ENCODE measurements at regions not wholly inside any gene's neighbourhood (a gene's known extent, or its start where the extent isn't known, plus 50 kb on each side); places are given as distances from the start of the nearest gene placed in this dataset.

DNA sequence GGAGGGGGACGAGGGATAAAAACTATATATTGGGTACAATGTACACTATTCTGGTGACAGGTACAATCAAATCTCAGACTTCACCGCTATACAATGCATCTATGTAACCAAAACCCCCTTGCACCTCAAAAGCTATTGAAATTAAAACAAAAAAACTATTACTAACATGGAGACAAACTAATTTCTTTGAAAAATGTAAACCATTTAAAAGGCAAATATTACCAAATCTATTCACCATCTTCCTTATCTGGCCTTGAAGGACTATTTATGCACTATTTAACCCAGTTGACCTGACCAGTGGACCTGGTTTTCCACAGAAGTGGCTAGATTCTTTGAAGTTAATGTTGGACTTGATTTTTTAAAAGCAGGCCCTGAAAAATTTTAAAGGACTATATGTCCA, 212.3 kb upstream of the RPS6KA3 start:
- in situ Hi-C loops (cut with HindIII; ENCODE audit: low pct_unique_long_range_greater_than_20kb, low sequenced_read_pairs): no loop called here
- DNase-seq (ENCODE audit: low read depth, low spot score): no peak

DNA sequence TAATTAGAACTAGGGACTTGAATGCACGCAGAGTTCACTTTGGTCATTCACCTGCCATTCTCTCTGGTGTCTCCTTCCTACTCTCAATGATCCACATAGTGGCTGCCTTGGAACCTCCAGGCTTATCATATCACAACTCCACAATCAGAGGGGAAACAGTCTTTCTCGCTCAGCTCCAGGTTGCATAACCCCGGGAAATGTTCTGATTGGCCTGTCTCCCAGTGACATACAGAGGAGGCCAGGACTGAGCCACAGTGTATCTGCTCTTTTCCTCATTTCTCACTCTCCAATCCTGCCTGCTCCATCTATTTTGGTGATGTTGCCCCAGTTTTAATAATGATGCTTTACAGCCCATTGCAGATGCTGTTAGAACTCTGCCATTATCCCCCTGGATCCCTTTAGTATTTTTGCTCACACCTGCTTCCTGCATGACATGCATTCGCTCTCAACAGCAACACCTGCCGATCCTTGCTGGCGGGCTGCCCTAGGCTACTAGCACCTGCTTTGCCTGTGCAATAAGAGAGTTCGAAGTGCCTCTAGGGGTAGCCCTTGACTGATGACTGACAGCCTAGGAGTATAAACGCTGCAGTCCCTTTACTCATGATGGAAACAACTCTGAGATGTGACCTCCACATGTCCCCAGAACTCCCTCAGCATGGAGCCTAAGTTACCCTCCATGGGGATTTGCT, 211.3 kb upstream of the RPS6KA3 start:
- DNase-seq (ENCODE audit: low read depth, low spot score): no peak
- in situ Hi-C loops (cut with HindIII; ENCODE audit: low pct_unique_long_range_greater_than_20kb, low sequenced_read_pairs): no loop called here

DNA sequence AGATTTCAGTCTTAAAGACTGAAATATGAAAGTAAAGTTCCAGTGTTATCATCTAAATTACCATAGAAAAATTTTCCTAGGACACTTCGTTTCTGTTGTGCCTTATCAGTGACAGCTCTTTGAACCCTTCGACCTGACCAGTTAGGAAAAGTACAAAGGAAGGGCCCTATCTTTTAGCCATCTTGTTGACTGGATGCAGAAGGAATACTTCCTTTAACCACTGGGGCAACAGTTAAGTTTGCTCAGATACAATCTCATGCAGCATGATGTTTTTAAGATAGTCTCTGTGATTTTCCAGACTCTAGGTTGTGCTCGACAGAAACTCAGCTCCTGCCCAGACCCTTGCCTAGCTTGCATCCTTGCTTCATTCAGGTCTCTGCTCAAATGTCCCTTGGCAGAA, 210.5 kb upstream of the RPS6KA3 start:
- no peak for DNase-seq (ENCODE audit: low read depth, low spot score)
- in situ Hi-C loops (cut with HindIII; ENCODE audit: low pct_unique_long_range_greater_than_20kb, low sequenced_read_pairs): no loop called here

DNA sequence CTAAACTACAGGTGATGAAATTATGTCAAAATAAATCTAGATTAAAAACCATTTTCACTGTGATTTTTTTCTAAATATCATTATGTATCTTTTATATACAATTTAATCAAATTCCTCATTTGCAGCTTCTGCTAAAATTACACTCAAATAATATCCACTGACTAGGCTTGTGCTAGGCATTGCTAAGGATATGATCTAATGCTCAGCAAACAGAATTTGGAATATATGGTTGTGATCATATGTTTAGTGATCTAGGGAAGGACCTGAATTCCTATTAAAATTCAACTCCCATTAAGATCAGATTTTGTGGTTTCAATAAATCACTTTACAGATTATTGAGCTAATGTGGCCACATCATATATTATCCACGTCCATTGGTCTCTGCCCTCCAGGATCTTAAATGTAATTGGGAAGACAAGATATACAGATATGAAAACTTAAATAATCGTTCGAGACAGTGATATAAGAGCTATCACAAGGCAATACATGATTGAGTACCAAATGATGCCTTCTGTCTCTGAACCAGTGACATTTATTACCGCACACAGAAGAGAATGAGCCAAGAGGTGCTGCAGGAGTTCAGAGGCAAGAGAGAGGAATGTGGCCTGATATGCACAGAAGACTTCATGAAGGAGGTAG, 206.0 kb upstream of the RPS6KA3 start:
- in situ Hi-C loops (cut with HindIII; ENCODE audit: low pct_unique_long_range_greater_than_20kb, low sequenced_read_pairs): no loop called here
- DNase-seq (ENCODE audit: low read depth, low spot score): no peak

DNA sequence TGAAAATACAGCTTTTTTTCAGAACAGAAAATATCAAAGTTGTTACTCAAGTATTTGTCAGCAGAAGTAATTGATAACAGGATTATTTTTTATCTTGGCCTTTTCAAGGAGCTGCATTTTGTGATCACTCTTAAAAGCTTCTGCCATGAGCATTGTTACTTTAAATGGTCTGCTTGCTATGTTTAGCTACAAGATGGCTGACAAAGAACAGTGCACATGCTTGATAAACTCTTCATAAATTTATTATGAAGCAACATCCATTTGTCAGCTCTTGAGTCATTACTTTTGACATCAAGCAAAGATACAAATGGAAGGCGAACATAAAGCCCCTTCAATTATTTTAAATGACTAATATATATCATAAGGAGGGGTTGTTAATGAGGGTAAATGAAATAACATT, 205.4 kb upstream of the RPS6KA3 start:
- in situ Hi-C loops (cut with HindIII; ENCODE audit: low pct_unique_long_range_greater_than_20kb, low sequenced_read_pairs): no loop called here
- peak; percentile 4 for DNase-seq (ENCODE audit: low read depth, low spot score)

DNA sequence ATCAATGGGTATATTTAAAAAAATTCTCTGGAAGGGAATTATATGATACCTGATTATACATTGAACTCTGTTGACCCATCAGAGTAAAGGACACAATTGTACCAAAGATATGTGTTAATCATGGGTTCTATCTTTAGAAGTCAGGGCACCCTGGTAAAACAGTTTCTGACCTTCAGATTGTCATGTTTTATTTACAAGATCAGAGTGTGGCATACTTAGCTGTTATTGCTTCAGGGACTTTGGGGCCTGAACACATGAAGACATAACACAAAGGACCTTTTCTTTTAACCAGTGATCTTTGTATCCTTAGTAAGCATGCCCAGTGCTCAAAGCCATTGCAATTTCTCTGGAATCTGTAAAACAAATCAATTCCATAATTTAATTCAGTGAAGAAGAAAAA, 204.8 kb upstream of the RPS6KA3 start:
- in situ Hi-C loops (cut with HindIII; ENCODE audit: low pct_unique_long_range_greater_than_20kb, low sequenced_read_pairs): no loop called here
- DNase-seq (ENCODE audit: low read depth, low spot score): peak; percentile 91

DNA sequence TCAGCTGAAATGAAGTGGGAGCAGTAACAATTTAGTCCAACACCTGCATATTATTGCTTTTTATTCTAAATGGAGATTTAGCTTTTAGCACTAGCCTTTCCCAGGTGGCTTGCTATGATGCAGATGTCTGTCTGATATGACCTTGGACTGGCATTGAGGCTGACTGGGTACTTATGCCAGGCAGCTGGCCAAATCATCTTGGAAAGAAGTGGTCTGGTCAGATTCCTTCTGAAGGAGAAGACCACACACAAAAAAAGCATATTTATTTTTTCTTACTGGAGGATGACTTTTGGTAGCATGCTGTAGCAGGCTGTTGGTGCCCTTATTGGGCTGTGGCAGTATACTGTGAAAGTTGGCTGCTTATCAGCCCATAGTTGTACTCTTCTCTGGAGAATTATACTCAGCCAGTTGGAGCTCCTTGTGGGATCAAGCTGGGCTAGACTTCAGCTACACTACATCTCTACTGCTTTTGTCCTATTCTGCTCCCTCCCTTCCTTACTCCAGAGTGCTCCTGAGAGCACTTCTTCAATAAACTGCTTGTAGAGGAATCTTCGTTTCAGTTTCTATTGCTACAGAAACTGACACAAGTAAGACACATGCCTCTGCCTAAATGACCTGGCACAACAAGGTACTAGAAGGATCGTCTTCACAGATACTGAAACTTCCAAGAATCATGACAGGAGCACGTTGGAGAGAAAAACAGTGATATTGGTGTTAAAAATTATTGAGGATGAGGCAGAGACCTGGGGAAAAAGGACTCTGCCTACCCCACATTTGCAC, 196.8 kb upstream of the RPS6KA3 start:
- in situ Hi-C loops (cut with HindIII; ENCODE audit: low pct_unique_long_range_greater_than_20kb, low sequenced_read_pairs): no loop called here
- no peak for DNase-seq (ENCODE audit: low read depth, low spot score)

DNA sequence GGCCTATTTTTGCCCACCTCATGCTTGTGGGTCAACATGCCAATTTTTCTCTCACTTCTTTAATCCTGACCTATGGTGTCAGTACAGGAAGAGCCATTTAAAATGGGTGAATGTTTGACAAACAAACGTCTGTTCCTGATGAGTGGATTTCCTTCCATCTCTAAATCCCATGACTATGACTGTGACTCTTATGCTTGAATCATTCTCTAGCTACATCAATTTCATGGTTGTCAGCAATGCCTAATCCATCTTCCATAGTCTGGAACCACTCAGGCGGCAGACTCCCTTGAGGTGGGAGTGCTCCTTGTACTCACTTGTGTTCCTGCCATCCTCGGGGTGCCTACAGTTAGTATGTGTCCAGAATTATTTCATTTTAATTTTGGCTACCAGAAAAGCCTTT, 194.9 kb upstream of the RPS6KA3 start:
- in situ Hi-C loops (cut with HindIII; ENCODE audit: low pct_unique_long_range_greater_than_20kb, low sequenced_read_pairs): no loop called here
- peak; percentile 92 for DNase-seq (ENCODE audit: low read depth, low spot score)

DNA sequence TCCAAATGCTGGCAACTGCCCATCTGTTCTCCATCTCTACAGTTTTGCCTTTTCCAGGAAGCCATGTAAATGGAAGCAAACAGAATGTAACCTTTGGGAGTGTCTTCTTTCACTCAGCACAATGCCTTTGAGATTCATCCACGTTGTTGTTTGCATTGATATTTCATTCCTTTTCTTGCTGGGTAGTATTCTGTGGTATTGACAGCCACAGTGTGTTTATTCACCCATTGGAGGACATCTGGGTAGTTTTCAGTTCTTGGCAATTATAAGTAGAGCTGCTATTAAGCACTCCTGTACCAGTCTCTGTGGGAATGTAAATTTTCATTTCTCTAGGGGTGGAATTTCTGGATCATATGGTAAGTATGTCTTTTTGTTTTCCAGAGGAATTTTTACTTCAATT, 194.3 kb upstream of the RPS6KA3 start:
- no peak for DNase-seq (ENCODE audit: low read depth, low spot score)
- in situ Hi-C loops (cut with HindIII; ENCODE audit: low pct_unique_long_range_greater_than_20kb, low sequenced_read_pairs): no loop called here

DNA sequence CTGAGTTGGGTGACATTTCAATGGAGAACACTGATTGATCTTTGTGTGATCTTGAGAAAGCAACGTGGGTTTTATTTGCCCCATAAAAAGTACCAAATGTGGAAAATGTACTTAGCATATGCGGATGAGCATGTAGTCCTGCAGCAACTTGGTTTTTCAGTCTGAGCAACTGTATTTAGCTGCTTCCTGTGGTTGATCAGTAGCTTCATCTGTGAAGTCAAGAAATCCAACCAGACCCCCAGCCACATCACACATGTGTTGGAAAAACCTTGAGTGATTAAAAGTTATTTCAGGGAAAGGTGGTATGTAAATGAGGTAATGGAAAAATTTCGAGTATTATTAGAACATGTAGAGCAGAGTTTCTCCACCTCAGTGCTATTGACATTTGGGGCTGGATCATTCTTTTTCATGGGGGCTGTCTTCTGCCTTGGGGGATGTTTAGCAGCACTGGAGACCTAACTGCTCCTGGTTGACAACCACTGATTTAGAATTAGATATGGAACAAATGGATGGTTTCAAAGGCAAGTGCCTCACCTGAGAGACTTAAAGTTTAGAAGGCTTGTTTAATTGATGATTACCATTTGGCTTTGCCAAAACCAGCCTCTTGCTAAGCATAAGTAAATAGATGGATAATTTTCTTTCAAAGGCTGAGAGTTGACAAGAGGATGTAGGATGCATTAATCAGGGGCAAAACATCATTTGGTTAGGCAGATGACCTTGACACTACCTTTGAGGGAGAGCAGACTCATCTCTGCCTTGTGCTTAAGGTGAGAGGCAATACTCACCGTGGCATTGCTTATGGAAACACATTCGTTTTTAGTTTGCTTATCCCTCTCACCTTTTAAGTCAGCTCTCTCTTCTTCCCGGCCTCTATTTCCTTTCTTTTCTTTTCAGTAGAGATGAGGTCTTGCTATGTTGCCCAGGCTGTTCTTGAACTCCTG, 193.0 kb upstream of the RPS6KA3 start:
- no peak for DNase-seq (ENCODE audit: low read depth, low spot score)
- in situ Hi-C loops (cut with HindIII; ENCODE audit: low pct_unique_long_range_greater_than_20kb, low sequenced_read_pairs): no loop called here

DNA sequence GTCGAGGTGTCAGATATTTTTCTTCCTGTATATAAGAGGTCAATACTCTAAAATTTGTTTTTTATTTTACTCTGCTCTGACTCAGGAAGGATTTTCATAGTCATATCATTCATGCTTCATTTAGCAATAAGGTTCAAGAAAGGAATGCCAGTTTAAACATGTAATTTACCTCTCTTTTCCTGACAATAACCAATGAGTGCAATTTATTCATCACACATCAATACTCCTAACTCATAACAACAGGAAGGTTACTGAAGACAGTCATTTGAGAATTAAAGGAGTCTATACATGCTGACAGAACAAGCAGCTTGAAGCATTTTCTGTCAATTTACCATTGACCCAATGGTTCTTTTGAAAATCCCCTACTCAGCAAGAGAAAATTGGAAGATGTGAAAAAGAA, 190.3 kb upstream of the RPS6KA3 start:
- no peak for DNase-seq (ENCODE audit: low read depth, low spot score)
- in situ Hi-C loops (cut with HindIII; ENCODE audit: low pct_unique_long_range_greater_than_20kb, low sequenced_read_pairs): no loop called here

DNA sequence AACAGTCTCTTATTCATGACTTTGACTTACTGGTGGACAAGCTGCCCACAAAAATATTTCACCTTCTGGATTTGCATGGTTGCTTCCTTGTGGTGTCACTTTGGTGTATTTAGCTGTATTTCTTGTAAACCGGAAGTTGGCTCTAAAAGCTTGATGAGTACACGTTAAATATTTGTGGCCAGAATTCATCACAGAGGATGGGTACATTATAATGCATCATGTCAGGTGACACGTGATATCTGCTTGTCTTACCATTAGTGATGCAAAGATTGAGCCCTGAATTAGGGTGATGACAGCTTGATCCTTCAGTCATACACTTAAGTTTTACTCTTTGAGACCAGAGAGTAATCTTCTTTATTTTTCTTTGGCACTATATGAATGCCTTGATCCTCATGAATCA, 188.3 kb upstream of the RPS6KA3 start:
- in situ Hi-C loops (cut with HindIII; ENCODE audit: low pct_unique_long_range_greater_than_20kb, low sequenced_read_pairs): no loop called here
- no peak for DNase-seq (ENCODE audit: low read depth, low spot score)

DNA sequence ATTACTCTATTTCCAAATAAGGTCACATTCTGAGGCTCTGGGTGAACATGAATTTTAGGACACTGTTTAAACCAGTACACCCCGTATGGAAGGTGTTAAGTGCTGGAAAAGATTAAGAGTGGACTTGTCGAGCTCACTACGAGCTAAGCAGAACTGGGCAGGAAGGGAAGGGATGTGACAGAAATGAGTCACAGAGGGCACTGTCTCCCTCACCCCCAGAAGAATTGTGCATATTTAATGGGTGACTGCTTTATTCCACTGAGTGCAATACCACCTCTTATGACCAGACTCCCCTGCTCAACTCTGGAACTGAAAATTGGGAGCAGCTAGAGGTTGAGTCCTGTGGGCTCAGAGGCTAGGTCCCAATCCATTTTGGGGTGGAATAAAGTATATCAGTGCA, 187.4 kb upstream of the RPS6KA3 start:
- in situ Hi-C loops (cut with HindIII; ENCODE audit: low pct_unique_long_range_greater_than_20kb, low sequenced_read_pairs): no loop called here
- DNase-seq (ENCODE audit: low read depth, low spot score): no peak

DNA sequence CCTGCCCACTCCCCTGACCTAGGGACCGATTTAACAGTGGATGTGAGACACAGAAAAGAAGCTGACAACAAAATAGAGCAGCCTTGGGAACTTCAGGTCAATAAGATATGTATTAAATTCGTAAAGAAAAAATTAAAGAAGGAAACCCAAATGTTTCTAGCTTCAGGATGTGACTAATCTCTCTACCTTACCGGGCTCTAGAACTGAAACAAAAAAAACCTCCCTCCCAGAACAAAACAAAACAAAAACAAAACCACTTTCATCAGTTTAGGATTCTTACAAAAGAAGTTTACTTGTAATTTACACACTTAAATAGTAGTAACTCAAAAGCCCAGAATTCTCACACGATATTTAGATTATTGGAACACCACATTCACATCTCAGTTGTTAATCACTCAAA, 185.8 kb upstream of the RPS6KA3 start:
- DNase-seq (ENCODE audit: low read depth, low spot score): no peak
- in situ Hi-C loops (cut with HindIII; ENCODE audit: low pct_unique_long_range_greater_than_20kb, low sequenced_read_pairs): no loop called here

DNA sequence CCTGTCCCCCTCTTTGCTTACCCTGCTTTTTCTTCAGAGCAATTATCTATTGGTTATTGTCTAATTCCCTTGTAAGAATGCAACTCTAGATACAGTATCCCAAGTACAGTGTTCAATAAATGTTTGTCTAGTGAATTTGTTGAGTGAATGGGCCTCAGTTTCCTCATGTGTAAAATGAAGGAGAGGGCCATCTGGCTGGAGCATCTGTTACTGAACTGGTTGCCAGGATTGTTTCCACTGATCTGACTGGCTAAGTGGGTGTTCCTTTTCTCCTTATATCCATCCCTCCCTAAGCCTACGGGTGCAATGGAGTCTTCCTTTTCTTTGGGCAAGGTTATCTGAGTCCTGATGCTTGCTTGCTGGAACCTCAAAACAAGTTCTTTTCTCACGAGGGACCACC, 185.2 kb upstream of the RPS6KA3 start:
- DNase-seq (ENCODE audit: low read depth, low spot score): no peak
- in situ Hi-C loops (cut with HindIII; ENCODE audit: low pct_unique_long_range_greater_than_20kb, low sequenced_read_pairs): no loop called here

DNA sequence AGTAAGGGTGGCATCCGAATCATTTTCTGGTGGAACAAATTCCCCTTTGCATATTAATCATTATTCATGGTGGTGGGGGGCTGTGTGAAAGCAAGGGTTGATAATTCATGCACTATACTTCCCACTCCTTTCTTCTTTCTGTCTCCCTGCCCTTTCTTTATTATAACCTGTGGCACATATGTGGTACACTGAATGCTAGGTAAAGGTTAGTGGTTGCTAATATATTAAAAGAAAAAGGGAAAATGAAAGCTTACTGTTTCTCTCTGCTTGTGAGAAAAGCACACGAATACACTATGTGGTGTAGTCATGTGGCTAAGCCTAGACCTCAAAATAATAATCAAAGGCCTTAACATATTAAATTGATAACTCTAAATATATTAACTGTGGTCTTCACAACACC, 178.4 kb upstream of the RPS6KA3 start:
- in situ Hi-C loops (cut with HindIII; ENCODE audit: low pct_unique_long_range_greater_than_20kb, low sequenced_read_pairs): no loop called here
- no peak for DNase-seq (ENCODE audit: low read depth, low spot score)

DNA sequence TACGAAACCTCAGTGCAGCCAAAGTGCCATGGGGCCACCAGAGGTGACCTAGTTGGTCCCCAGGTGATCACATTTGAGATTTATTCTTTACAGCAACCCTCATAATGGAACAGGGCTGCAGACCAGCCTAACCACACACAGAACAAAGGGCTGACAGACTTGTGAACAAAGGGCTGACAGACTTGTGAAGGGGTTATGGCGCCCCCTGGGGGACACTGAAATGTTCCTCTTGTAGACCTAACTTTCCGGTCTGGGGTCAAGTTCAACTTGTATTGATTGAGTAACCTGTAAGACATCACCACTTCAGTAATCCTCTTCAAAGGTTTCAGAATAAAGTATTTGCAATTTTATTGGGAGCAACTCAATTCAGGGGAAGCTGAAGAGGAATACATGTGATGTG, 175.9 kb upstream of the RPS6KA3 start:
- DNase-seq (ENCODE audit: low read depth, low spot score): peak; percentile 79
- in situ Hi-C loops (cut with HindIII; ENCODE audit: low pct_unique_long_range_greater_than_20kb, low sequenced_read_pairs): no loop called here

DNA sequence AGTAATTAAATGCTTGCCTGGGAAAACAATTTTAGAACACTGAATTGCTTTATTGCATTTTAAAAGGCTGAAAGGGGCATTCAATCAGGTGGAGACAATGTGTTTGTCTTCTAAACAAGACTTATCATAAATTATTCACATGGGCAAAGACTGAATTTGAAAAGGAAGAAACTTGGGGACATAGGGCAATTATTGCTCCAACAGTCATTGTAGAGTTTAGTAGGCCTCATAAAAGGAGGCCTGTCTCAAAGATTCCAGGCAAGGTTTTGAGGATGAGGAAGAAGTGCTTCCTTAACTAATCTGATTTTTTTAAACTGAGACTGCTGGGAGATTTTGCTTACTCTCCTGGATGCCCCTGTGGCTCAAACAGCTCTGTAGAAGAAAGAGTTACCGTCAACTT, 174.4 kb upstream of the RPS6KA3 start:
- DNase-seq (ENCODE audit: low read depth, low spot score): no peak
- in situ Hi-C loops (cut with HindIII; ENCODE audit: low pct_unique_long_range_greater_than_20kb, low sequenced_read_pairs): no loop called here
